Activated CD8-positive, alpha-beta T cell treated with anti-CD3 and anti-CD28 coated beads for 36 hours (primary cell): ENCODE measurements at regions not wholly inside any gene's neighbourhood (a gene's known extent, or its start where the extent isn't known, plus 50 kb on each side); places are given as distances from the start of the nearest gene placed in this dataset.
A peak's percentile ranks its signal among the peaks of the same experiment; 100 is the strongest.

ENCODE experiments used
- ATAC-seq: fragments of 200-7000 bp; cut with Tn5 transposase; one replicate; pipeline ENCODE4 v1.10.0; 2021; ENCODE audit warnings: mild to moderate bottlenecking, moderate library complexity
- CTCF ChIA-PET: fragments of 350-600 bp; sonication (Branson Sonifier 250); formaldehyde crosslinking; loops from one replicate; lab custom pipeline; 2021; ENCODE audit warnings: antibody characterized with exemption; lab: Charles Lee
- POLR2A ChIA-PET: fragments of 350-600 bp; sonication (Branson Sonifier 250); formaldehyde crosslinking; loops from one replicate; lab custom pipeline; 2021; ENCODE audit warnings: antibody characterized with exemption; lab: Charles Lee
- DNase-seq: peaks from one replicate; pipeline ENCODE4 v3.0.0-alpha.2; 2020
- H3K27ac Mint-ChIP-seq: one replicate; pipeline ENCODE4 v1.8.0; 2021; ENCODE audit warnings: mild to moderate bottlenecking, mixed read lengths
- H3K27me3 Mint-ChIP-seq: one replicate; pipeline ENCODE4 v1.8.0; 2021; ENCODE audit warnings: mixed read lengths
- H3K36me3 Mint-ChIP-seq: one replicate; pipeline ENCODE4 v1.8.0; 2021; ENCODE audit warnings: low read depth, mixed read lengths
- H3K4me1 Mint-ChIP-seq: one replicate; pipeline ENCODE4 v1.8.0; 2021; ENCODE audit warnings: low read depth, mixed read lengths
- H3K4me3 Mint-ChIP-seq: one replicate; pipeline ENCODE4 v1.8.0; 2021; ENCODE audit warnings: mild to moderate bottlenecking, moderate library complexity, mixed read lengths
- H3K9me3 Mint-ChIP-seq: one replicate; pipeline ENCODE4 v1.8.0; 2021; ENCODE audit warnings: mixed read lengths
- intact Hi-C: fragments of 100-400 bp; cut with micrococcal nuclease; formaldehyde crosslinking; loops from one replicate; pipeline ENCODE4 v1.10.0; 2022
- TF ChIP-seq, protein P1 (sequence below): fragments of 200-600 bp; IDR thresholded peaks from one replicate; pipeline ENCODE4 v1.8.0; 2022; ENCODE audit warnings: antibody characterized with exemption, mild to moderate bottlenecking

DNA sequence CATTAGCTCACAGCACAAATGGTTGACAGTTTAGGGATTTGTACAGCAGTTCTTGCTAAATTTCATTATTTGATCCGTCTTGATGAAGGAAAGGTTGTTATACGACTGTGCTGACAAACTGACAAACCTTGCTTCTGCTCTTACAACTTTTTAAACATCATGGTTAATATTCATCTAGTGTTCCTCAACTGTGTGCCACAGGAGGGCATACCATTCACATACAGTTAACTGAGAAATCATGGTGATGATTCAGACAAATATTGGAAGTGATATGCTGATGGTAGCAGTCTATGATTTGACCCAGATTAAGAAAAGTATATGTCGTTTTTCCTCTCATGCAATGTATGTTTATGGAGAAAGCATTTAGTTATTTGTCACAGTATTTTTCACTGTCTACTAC, 129.8 kb upstream of the FSIP2 start:
- Mint-ChIP-seq H3K4me1 (no peaks in the 10 kb centered on the region), H3K9me3 (no peaks in the 10 kb centered on the region), H3K4me3 (no peak overlapping the region), H3K36me3 (no peaks in the 10 kb centered on the region), H3K27ac (no peak overlapping the region), H3K27me3 (no peaks in the 10 kb centered on the region)
- CTCF ChIA-PET, result interaction anchor here (1.0 kb wide), 1 partner anchor 130 kb away, joined by 3 read pairs; no protein-coding TSS in a partner anchor
- intact Hi-C loops, result no loop called here
- TF ChIP-seq, protein P1, sequence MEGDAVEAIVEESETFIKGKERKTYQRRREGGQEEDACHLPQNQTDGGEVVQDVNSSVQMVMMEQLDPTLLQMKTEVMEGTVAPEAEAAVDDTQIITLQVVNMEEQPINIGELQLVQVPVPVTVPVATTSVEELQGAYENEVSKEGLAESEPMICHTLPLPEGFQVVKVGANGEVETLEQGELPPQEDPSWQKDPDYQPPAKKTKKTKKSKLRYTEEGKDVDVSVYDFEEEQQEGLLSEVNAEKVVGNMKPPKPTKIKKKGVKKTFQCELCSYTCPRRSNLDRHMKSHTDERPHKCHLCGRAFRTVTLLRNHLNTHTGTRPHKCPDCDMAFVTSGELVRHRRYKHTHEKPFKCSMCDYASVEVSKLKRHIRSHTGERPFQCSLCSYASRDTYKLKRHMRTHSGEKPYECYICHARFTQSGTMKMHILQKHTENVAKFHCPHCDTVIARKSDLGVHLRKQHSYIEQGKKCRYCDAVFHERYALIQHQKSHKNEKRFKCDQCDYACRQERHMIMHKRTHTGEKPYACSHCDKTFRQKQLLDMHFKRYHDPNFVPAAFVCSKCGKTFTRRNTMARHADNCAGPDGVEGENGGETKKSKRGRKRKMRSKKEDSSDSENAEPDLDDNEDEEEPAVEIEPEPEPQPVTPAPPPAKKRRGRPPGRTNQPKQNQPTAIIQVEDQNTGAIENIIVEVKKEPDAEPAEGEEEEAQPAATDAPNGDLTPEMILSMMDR, result no peak
- DNase-seq (no peak), ATAC-seq (no peak)
- POLR2A ChIA-PET, result no interaction called here

DNA sequence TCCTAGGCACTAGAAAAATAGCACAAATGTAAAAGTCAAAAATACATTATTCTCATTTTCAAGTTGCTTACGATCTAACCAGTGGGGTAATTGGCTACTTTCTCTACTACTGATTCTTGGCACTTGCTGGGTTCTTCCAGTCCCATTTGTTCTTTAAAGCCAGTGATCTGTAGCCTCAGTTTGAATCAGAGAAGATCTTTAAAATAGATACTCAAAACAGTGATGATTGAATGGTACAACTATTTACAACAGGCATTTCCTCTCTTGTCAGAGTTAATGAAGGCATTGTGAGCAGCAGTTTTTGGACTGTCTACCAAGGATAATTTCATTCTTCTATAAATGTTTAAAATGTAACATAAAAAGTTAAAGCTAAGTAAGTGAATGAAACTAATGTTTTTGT, 128.3 kb upstream of the FSIP2 start:
- Mint-ChIP-seq H3K36me3 (no peaks in the 10 kb centered on the region), H3K27me3 (no peaks in the 10 kb centered on the region), H3K4me3 (no peak overlapping the region), H3K27ac (no peak overlapping the region), H3K4me1 (no peaks in the 10 kb centered on the region), H3K9me3 (peaks cover 4% of the 10 kb centered on the region)
- no peak for DNase-seq
- TF ChIP-seq, protein P1, result no peak
- POLR2A ChIA-PET, result interaction anchor here (1.1 kb wide), 1 partner anchor 29 kb away, joined by 4 read pairs; no protein-coding TSS in a partner anchor
- ATAC-seq, result no peak
- intact Hi-C loops, result no loop called here
- CTCF ChIA-PET, result no interaction called here

DNA sequence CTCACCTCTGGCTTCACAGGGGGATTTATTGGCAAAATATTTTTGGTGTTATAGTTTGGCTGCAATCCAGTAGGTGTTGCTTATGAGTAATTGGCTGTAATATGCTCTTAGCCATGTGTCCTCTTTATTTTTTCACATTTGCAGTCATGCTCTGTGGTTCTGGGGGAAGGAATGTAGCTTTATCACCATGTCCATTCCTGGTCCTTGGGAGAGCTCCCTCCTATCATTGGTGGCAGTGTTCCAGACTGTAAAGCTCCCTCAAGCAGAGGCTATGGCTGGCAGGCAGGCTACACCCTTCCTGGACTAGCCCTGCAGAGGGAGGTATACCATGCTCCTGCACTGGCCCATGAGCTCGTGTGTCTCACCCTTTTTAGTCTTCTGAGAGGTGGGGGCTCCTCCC, 120.0 kb upstream of the FSIP2 start:
- ATAC-seq (no peak), DNase-seq (no peak)
- no peak overlapping the region for H3K27ac Mint-ChIP-seq
- peaks cover 2% of the 10 kb centered on the region for H3K36me3 Mint-ChIP-seq
- TF ChIP-seq, protein P1, result no peak
- intact Hi-C loops, result no loop called here
- no peaks in the 10 kb centered on the region for H3K4me1 Mint-ChIP-seq
- ChIA-PET POLR2A (no interaction called here), CTCF (no interaction called here)
- H3K27me3 Mint-ChIP-seq, result no peaks in the 10 kb centered on the region
- no peak overlapping the region for H3K4me3 Mint-ChIP-seq
- H3K9me3 Mint-ChIP-seq, result peaks cover 10% of the 10 kb centered on the region

DNA sequence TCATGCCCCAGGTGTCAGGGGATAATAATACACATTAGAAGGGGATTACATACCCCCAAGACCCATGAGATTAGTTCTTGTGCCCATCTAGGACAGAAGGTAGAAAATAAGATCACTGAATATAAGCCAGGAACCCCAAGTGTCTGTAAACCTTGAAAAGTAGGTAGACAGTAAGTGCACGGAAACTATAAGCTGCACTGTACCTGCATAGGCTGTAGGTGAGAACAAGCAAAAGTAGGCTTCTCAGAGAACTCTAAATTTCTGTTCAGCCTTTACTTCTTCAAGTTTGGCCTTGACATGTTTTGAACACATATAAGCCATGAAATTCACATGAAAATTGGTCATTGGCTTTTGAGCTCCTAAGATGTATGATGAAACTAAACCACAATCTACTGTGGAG, 113.0 kb upstream of the FSIP2 start:
- ChIA-PET CTCF (no interaction called here), POLR2A (no interaction called here)
- ATAC-seq (no peak), DNase-seq (no peak)
- intact Hi-C loops, result no loop called here
- peaks cover 1% of the 10 kb centered on the region for H3K9me3 Mint-ChIP-seq
- no peaks in the 10 kb centered on the region for H3K27me3 Mint-ChIP-seq
- no peaks in the 10 kb centered on the region for H3K36me3 Mint-ChIP-seq
- no peak overlapping the region for H3K27ac Mint-ChIP-seq
- H3K4me1 Mint-ChIP-seq, result no peaks in the 10 kb centered on the region
- TF ChIP-seq, protein P1, result no peak
- H3K4me3 Mint-ChIP-seq, result no peak overlapping the region

DNA sequence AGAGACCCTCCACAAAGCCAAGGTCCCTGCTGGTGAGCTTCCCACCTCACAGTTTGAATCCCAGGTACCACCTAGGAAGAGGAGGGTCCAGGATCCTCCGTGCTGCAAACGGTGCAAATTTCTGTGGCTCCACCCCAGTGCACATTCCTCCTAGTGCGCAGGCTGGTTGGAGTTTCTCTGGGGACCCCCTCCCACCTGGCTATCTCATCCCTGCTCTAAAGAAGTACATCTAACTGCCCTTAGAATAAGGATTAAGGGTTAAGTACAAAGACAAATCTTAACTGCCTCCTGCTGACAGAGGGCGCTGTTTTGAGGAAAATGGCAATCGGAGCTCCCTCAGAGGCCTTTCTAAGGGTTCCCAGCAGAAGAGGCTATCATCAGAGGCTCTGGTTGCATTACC, 109.6 kb upstream of the FSIP2 start:
- H3K9me3 Mint-ChIP-seq, result peaks cover 1% of the 10 kb centered on the region
- no peaks in the 10 kb centered on the region for H3K4me1 Mint-ChIP-seq
- H3K27ac Mint-ChIP-seq, result no peak overlapping the region
- DNase-seq (peak; percentile 34), ATAC-seq (no peak)
- TF ChIP-seq, protein P1, result no peak
- CTCF ChIA-PET, result interaction anchor here (0.6 to 0.8 kb wide), 2 partner anchors 38 to 131 kb away, joined by 3 read pairs; no protein-coding TSS in a partner anchor
- H3K36me3 Mint-ChIP-seq, result no peaks in the 10 kb centered on the region
- no peak overlapping the region for H3K4me3 Mint-ChIP-seq
- POLR2A ChIA-PET, result no interaction called here
- intact Hi-C loops, result no loop called here
- no peaks in the 10 kb centered on the region for H3K27me3 Mint-ChIP-seq
